HG03558 (cell line): ENCODE measurements at regions not wholly inside any gene's neighbourhood (a gene's known extent, or its start where the extent isn't known, plus 50 kb on each side); places are given as distances from the start of the nearest gene placed in this dataset.
A peak's percentile ranks its signal among the peaks of the same experiment; 100 is the strongest.

Experiments
- ATAC-seq: cut with Tn5 transposase; IDR thresholded peaks from one replicate; pipeline ENCODE4 v1.9.1; 2021; ENCODE audit warnings: moderate number of reproducible peaks; ENCODE audit not compliant: unreplicated experiment; ENCODE audit errors: extremely low read depth

GRCh38 chr18:77879829-77880228 is 630.2 kb downstream of the GALR1 start:
- ATAC-seq: no peak

- ATAC-seq: no peak
These were observed 634.8 kb downstream of the GALR1 start for GRCh38 chr18:77884454-77884853.

- ATAC-seq: no peak
These were observed 644.4 kb downstream of the GALR1 start for GRCh38 chr18:77894060-77894459.

- no peak for ATAC-seq
These were observed 645.6 kb downstream of the GALR1 start for GRCh38 chr18:77895250-77895649.

- ATAC-seq: no peak
These were observed 647.1 kb downstream of the GALR1 start for GRCh38 chr18:77896586-77897252.

GRCh38 chr18:77897606-77898005 is 648.0 kb downstream of the GALR1 start:
- ATAC-seq: no peak

GRCh38 chr18:77899972-77900754 is 650.5 kb downstream of the GALR1 start:
- ATAC-seq: peak; percentile 99

GRCh38 chr18:77905011-77905410 is 655.4 kb downstream of the GALR1 start:
- no peak for ATAC-seq

- no peak for ATAC-seq
These were observed 655.9 kb downstream of the GALR1 start for GRCh38 chr18:77905449-77906055.

- no peak for ATAC-seq
These were observed 656.6 kb downstream of the GALR1 start for GRCh38 chr18:77906103-77906892.

GRCh38 chr18:77910347-77910746 is 660.7 kb downstream of the GALR1 start:
- no peak for ATAC-seq

- no peak for ATAC-seq
These were observed 662.4 kb downstream of the GALR1 start for GRCh38 chr18:77911971-77912605.

GRCh38 chr18:77918730-77919129 is 669.1 kb downstream of the GALR1 start:
- no peak for ATAC-seq

- no peak for ATAC-seq
These were observed 670.3 kb downstream of the GALR1 start for GRCh38 chr18:77919923-77920322.

- no peak for ATAC-seq
These were observed 685.7 kb downstream of the GALR1 start for GRCh38 chr18:77935342-77935741.

- ATAC-seq: no peak
These were observed 690.9 kb downstream of the GALR1 start for GRCh38 chr18:77940566-77940965.

- ATAC-seq: no peak
These were observed 694.9 kb downstream of the GALR1 start for GRCh38 chr18:77944533-77944932.

GRCh38 chr18:77948567-77948966 is 698.9 kb downstream of the GALR1 start:
- ATAC-seq: no peak

- ATAC-seq: no peak
These were observed 699.8 kb downstream of the GALR1 start for GRCh38 chr18:77949355-77949973.

- ATAC-seq: no peak
These were observed 709.6 kb downstream of the GALR1 start for GRCh38 chr18:77959248-77959647.
